NAMALWA (cell line): ENCODE measurements at regions not wholly inside any gene's neighbourhood (a gene's known extent, or its start where the extent isn't known, plus 50 kb on each side); places are given as distances from the start of the nearest gene placed in this dataset.
"Not testable (repeated sequence)": the region's sequence is repeated elsewhere in the genome, so short reads cannot be mapped to it uniquely, and the experiment has no call there.

ENCODE experiments used
- DNase-seq: peaks from one replicate; pipeline ENCODE4 v3.0.0-alpha.2; 2015; ENCODE audit warnings: low spot score

DNA sequence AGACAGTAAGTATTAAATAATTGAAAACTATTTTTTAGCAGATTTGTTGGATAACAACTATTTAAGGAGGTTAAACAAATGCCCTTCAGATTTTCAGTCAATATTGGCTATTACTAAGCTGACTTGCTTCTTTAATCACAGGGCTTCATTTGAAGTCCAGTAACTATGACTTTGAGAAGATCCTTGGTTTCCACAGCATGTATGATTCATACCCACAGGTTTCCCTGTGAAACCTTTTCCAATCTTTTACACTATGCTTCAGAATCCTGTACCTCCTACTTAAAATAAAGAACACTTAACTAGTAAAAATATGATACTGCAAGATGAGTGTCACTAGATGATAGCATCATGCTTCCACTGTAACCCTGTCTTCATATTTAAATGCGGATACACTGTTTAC lies 211.9 kb downstream of the SPATA31A1 start:
- DNase-seq: not testable (repeated sequence)

DNA sequence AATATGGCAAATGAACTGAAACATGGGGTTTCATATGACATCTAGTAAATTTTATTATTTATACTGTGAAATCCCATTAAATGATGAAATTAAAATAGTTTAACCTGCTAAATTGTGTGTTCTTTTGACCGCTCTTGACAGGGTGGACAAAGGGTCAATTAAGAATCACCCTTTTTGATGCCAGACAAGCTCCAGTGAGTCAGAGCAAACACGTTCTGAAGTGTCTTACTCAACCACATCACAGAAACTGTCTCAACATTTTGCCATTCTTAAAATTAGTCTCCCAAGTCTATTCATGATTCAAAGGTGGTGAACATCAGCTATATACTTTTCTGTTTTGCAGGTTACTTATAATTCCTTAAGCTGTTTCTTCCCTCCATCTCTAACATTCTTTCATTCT lies 213.4 kb downstream of the SPATA31A1 start:
- DNase-seq: not testable (repeated sequence)

DNA sequence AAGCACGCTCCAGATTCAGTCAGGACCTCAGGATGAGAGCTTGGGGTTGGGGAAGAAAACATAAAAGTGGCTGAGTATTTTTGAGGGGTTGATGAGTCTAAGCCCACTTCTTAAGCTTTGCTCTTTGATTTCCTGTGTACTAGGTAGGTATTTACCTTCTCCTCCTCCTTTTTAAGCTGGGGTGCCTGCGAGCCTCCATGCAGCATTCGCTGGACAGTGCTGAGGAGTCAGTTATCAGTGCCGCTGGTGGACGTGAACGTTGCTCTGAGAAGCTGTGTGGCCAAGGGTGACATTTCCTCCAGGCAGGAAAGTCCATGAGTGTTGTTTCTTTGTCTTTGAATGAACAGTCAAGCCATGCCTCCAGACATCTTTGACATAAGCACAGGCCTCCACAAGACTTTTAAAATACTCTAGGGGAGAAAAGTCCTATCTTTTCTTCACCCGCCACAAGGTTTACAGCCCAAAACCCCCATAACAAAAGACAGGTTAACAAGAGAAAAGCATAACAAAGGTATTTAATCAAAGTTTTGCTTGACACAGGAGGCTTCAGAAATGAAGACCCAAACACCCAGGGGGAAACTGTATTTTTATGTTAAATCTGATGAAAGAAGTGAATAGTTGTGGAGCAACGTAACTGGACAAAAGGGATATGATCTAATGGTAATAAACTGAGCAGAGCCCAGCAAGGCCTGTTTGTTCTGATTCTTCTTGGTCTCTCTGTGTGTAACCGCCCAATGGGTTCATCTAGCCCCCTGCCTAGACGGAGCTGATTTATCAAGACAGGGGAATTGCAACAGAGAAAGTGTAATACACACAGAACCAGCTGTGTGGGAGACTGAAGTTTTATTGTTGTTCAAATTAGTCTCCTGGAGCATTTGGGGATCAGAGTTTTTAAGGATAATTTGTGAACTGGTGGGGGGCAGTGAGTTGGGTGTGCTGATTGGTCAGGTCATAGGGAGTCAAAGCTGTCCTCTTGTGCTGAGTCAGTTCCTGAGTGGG lies 217.9 kb downstream of the SPATA31A1 start:
- DNase-seq: not testable (repeated sequence)

DNA sequence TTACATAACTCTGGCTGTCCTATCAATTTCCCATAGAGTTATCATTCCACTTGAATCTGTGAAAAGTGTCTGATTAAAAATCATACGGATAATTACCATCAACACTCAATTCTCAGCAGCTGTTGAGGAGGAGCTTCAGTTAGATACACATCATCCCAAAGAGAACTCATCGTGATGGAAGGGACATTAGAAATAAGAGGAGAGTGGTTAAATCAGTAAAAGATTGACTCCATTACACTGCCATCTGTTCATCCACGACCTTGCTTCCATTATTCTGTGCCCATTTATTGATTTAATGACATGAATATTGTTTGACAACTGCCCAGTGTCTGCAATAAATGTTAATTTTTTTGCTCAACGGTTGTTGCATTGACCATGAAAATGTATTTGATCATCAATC lies 223.5 kb downstream of the SPATA31A1 start:
- DNase-seq: not testable (repeated sequence)

DNA sequence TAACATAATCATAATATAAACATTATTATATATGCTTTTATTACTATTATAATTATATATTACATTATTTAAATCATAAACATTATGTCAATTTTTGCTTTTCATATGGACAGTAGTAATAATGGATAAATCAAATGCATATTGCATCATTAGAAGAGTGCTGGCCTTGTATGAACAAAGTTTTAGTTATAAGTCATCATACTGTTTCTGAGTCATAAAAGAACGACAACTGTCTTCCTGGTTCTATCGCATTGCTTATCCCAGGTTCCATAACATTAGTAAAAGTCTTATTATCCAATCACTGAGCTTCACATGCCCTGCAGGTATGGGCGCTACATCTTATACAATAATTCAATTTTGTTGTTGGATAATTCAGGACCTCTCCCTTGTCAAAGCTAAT lies 225.8 kb downstream of the SPATA31A1 start:
- DNase-seq: not testable (repeated sequence)

DNA sequence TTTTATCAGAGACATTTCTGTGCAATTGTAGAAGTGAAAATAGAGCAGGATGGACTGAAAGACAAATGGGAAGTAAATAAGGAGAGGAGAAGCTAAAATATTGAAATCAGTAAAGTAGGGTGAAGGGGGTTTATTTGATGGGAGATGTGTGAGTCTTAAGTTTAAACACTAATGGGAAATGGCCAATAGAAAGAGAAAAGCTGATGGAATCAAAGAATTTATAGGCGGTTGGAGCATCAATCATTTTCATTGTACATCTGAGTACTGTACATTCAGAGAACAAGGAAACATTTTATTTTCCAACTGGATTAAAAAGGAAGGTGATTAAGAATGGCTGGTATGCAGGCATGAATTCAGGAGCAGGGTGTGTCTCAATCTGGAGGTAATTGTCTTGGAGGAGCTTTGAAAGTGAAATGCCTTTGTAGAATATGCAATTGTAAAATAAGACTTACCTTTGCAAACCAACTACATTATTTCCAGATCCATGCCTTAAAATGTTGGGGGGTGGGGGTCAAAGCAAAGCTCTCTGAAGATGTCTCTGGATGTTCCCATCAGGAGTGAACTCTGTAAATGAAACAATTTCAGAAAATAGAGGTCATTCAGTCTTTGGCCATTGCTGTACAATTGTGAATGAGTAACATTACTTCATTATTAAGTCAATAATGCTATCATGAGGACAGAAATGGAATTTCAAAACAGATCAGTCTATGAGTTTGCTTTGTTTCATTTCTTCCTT lies 227.4 kb downstream of the SPATA31A1 start:
- not testable (repeated sequence) for DNase-seq

DNA sequence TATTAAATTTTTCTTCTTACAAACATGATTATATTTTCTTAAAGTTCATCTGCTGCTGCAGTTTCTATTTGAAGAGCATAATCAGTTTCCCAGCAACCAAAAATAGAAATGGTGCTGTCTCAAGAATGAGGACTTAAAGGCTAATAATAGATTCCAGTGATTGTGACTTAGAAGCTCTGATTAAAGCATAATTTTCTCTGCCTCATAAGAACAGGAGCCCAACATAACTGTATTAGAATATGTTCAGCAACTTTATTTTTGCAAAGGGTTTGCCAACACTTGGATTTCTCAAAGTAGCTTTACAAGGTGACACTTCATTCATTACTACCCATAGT lies 227.9 kb downstream of the SPATA31A1 start:
- DNase-seq: not testable (repeated sequence)

DNA sequence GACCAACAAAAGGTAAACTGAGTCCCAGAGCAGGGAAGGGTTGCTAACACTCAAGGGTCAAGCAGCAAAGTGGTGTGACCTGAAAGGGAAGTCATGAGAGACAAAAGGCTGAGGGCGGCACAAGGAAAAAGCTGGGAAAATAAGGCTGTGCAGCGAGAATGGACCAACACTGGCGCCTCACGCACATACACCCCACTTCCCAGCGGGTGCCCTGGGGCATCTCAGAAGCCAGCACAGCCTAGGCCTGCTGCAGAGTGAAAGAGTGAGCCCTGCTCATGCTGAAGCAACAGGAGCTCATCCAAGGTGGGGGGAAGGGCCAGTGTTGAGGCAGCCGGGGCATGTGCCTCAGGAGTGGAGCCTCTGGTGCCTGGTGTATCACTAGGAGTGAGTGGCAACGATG lies 229.8 kb downstream of the SPATA31A1 start:
- DNase-seq: not testable (repeated sequence)

DNA sequence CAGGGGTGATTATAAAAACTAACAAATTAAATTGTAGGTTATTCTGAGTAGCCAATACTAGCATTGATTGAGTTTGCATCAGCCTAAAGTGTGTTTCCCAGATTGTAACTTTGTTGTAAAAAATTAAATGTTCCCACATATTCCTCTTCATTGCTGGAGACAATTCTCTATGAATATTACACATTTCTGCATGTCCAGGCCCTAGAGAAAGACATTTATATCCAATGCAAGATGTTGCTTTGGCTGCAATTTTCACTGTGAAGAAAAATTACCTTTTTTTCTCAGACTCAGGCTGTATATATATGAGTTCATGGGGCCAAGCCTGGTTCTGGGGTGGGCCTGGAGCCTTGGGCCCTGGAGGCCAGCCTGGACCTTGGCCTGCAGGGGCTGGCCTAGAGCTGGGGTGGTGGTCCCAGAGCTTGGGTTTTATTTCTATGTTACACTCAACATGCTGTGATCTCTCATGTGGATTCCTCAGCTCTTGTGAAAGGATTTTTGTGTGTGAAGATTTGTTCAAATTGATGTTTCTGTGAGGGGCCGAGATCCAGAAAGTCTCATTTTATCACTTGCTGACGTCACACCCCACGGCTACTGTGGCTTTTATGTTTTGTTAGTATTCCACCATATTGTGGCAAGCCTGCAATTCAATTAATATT lies 232.5 kb downstream of the SPATA31A1 start:
- no peak for DNase-seq

DNA sequence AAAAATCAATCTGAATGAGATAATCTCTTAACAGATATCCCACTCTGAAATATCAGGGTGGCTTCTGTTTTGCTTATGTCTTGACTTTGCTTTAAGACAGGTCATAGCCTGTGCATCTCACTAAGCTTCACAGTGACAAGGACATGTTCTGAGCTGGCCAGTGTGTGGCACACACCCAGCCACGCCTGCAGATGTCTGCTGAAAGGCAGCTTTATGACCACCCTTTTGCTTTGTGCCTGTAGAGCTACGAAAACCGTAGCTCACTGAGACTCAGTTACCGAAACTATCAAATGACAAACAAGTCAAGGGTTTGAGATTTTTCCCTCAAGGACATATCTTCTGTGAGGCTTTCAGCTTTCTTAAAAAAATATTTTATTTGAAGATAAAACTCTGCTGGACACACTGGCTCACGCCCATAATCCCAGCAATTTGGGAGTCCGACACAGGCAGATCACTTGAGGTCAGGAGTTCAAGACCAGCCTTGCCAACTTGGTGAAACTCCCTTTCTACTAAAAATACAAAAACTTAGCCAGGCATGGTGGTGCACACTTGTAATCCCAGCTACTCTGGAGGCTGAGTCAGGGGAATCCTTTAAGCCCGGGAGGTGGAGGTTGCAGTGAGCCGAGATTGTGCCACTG lies 233.2 kb downstream of the SPATA31A1 start:
- DNase-seq: no peak

DNA sequence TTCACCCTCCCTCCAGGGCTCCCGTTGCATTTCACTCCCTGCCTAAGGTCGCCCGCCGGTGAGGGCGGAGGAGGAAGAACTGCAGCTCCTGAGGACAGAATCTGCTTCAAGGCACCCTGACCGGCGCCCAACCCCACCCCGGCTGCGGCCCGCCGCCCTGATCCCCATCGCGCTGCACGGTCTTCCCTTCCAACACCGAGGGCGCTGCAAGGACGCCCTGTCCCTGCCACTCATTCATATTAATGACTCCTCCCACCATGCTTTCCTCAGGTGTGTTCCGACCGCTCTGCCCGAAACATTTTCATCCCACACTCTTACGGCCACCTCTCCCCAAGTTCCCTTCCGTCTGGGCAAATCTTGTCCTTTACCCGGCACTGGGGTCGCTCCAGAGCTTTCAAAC lies 248.6 kb downstream of the SPATA31A1 start:
- not testable (repeated sequence) for DNase-seq

DNA sequence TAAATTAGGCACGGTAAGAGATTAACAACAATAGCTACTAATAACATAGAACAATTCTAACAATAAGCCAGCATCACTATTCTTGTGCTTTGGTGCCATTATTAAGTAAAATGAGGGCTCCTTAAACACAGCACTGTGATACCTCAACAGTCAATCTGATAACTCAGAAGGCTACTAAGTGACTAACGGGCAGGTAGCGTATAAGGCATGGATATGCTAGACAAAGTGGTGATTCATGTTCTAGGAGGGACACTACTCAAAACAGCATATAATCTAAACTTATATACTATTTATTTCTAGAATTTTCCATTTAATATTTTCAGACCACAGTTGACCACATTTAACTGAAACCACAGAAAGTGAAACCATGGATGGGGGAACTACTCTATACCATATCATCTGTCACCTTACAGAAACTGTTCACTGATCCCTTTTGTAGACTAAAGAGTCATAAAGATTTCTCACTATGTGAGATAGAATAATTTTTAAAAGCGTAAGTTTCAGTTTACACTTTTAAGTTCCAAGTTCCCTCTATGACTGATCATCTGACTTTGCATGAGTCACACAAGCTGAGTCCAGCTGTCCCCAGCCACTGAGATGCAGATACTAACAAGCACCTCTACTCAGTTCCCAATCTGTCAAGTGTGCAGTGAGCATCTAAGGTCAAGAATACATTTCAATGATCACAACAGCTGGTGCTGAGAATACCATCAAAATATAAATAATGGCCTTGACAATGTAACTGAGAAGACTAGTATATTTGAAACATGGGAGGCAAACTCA lies 256.2 kb downstream of the SPATA31A1 start:
- not testable (repeated sequence) for DNase-seq

DNA sequence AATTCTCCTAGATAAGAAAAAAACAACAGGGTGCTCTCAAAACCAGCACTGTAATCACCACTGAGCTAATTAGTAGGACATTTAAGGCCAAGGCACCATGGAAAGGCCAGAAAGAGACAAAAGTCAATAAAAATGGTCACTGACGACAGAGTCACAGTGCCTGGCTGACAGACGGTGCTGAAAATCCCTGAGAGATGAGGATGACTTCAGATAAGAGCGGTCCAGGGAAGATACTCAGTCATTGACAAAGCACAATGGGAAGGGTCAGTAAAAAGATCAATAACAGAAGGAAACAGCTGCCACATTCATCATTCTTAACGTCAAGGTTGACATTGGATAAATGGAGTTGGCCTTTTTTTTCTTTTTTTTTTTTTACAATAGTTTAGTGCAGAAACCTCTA lies 261.0 kb downstream of the SPATA31A1 start:
- DNase-seq: not testable (repeated sequence)

DNA sequence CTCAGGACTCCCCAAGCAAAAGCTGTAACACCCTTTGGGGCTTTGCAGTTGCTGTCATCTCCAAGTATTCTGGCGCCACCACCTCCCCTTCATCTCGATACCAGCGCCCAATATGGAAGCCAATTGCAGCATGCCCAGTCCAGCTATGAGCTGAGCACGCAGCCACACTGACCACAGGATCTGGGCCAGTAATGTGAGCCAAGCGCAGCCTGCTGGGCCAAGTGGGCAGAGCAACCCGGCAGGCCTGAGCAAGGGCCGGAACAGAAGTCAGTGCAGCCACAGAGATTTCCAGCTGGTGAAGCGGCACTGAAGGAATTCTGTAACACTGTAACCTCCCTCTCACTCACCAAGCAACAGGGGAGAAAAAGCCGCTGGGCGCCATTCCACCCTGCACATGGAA lies 268.6 kb downstream of the SPATA31A1 start:
- DNase-seq: not testable (repeated sequence)

DNA sequence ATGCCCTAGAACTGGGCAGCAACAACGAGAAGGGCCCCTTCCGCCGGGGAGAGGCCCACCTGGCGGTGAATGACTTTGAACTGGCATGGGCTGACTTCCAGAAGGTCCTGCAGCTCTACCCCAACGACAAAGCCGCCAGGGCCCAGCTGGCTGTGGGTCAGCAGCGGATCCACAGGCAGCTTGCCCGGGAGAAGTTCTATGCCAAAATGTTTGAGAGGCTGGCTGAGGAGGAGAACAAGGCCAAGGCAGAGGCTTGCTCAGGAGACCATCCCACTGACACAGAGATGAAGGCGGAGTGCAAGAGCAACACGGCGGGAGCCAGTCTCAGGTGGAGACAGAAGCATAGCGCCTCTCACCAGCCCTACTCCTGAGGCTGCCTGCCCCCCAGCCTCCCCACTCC lies 276.6 kb downstream of the SPATA31A1 start:
- not testable (repeated sequence) for DNase-seq

DNA sequence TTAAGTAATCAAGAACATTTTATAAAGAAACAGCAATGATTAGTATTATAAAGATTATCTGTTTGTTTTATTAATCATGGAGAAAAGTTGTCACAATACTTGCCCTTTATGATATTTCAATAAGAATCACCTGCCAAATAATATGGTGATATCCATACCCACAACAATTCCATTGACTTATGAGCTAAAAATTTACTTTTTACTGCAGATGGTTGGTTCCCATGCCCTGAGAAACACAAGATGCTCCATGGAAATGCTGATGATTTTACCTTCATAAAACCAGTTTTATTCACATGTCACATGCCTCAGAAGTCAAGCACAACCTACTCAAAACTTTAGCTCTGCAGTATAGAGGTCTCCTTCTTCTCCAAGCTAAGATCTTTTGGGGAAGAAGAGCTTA lies 293.6 kb downstream of the SPATA31A1 start:
- DNase-seq: not testable (repeated sequence)

DNA sequence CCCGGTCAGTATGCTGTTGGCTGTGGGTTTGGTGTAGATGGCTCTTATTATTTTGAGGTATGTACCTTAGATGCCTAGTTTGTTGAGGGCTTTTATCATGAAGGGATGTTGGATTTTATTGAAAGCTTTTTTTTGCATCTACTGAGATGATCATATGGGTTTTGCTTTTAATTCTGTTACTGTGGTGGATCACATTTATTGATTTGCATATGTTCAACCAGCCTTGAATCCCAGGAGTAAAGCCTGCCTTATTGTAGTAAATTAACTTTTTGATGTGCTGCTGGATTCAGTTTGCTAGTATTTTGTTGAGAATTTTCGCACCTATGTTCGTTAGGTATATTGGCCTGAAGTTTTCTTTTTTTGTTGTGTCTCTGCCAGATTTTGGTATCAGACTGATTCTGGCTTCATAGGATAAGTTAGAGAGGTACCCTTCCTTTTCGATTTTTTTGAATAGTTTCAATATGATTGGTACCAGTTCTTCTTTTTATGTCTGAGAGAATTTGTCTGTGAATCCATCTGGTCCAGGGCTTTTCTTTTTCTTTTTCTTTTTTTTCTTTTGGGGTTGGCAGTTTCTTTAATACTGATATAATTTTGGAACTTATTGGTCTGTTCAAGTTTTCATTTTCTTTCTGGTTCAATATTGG lies 301.6 kb downstream of the SPATA31A1 start:
- not testable (repeated sequence) for DNase-seq

DNA sequence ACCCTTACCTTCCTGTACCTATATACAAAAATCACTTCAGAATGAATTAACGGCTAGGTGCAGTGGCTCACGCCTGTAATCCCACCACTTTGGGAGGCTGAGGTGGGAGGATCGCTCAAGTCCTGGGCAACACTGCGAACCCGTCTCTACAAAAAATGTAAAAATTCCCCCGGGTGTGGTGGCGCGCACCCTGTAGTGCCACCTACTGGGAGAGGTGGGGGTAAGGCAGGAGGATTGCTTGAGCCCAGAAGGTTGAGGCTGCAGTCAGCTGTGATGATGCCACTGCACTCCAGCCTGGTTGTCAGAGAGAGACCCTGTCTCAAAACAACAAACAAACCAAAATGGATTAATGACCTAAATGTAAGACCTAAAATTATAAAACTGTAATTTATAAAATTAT lies 307.6 kb downstream of the SPATA31A1 start:
- DNase-seq: not testable (repeated sequence)

DNA sequence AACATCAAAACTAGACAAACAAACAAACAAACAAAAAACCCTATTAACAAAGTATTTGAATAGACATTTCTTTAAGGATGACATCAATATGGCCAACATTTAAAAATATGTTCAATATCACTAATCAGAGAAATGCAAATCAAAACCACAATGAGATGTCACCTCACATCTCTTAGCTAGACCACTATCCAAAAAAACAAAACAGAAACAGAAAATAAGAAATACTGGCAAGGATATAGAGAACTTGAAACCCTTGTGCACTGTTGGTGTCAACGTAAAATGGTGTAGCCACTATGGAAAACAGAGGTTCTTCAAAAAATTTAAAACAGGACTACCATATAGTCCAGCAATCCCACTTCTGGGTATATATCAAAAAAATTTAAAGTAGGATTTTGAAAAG lies 308.2 kb downstream of the SPATA31A1 start:
- DNase-seq: not testable (repeated sequence)

DNA sequence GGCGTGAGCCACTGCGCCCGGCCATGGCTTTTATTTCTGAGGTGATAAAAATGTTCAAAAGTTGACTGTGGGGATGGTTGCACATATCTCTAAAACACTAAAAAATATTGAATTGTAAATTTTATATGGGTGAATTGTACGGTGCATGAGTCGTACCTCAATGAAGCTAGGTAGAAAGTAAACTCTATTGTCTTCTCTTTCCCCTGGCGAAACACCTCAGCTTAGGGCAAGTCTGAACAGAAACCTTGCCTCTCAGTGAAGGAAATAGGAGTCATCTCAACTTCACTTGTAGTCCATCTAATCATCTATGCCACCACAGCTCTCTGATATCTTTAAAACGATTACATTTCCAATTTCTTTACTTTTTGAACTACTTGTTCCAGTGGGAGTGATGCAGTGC lies 309.6 kb downstream of the SPATA31A1 start:
- DNase-seq: not testable (repeated sequence)
